ENCODE measurements at regions not wholly inside any gene's neighbourhood (a gene's known extent, or its start where the extent isn't known, plus 50 kb on each side); places are given as distances from the start of the nearest gene placed in this dataset.

- Histone ChIP-seq H3K79me2 (ENCODE audit: control insufficient read depth in 1 of 2, insufficient read depth in 2 of 2, low read length in 2 of 2) (no peaks in the 10 kb centered on the region), H3K9me3 (ENCODE audit: insufficient read depth in 2 of 2, low read depth in 1 of 2, low read length in 1 of 2) (no peaks in the 10 kb centered on the region), H3K14ac (ENCODE audit: insufficient read length) (no peak overlapping the region), H3K27ac (ENCODE audit: low read depth, low read length) (no peak overlapping the region), H3K23me2 (ENCODE audit: low read depth, low read length) (no peaks in the 10 kb centered on the region; the same call in 1 of the 2 replicates), H2BK120ac (replicated peaks; ENCODE audit: low read depth, low read length) (no peak overlapping the region), H2AK5ac (ENCODE audit: low read depth, low read length) (no peak overlapping the region), H3K4me1 (replicated peaks in 1 of 4; ENCODE audit: control insufficient read depth in 3 of 4, insufficient read depth in 4 of 4, low read length in 3 of 4) (peaks cover 0 to 2% (median 0%) of the 10 kb centered on the region in 4 experiments; a peak in 1 of 7 replicates), H2BK15ac (ENCODE audit: low read length) (no peak overlapping the region), H3K4me3 (ENCODE audit: extremely low read depth in 1 of 4, insufficient read depth in 2 of 4, low read depth in 3 of 4, low read length in 4 of 4) (no peak overlapping the region), H4K20me1 (replicated peaks in 1 of 2; ENCODE audit: control insufficient read depth in 1 of 2, insufficient read depth in 2 of 2, low read length in 2 of 2) (no peaks in the 10 kb centered on the region), H3K27me3 (replicated peaks in 1 of 4; ENCODE audit: control insufficient read depth in 3 of 4, extremely low read depth in 1 of 4, insufficient read depth in 3 of 4, low read length in 3 of 4) (0 out of 7 replicates have a peak, but pooled peaks cover 0 to 3% (median 0%) of the 10 kb centered on the region in 4 experiments), H4K8ac (ENCODE audit: extremely low read depth, insufficient read depth, low read length) (no peak overlapping the region; the same call in 1 of the 2 replicates), H3K56ac (replicated peaks; ENCODE audit: insufficient read length, low read depth, low read length) (no peak overlapping the region), H3K79me1 (ENCODE audit: low read depth, low read length) (no peaks in the 10 kb centered on the region), H3K4me2 (ENCODE audit: insufficient read depth in 1 of 2, low read depth in 2 of 2, low read length in 2 of 2) (no peak overlapping the region), H3K36me3 (ENCODE audit: control insufficient read depth in 2 of 4, insufficient read depth in 4 of 4, low read length in 3 of 4) (no peaks in the 10 kb centered on the region; a peak in 1 of 8 replicates), H3K4ac (replicated peaks; ENCODE audit: insufficient read length, low read depth, low read length) (no peak overlapping the region), H3K23ac (ENCODE audit: insufficient read length) (no peak overlapping the region), H2AFZ (ENCODE audit: low read length) (no peak overlapping the region), H4K91ac (replicated peaks; ENCODE audit: insufficient read length, low read length) (no peak overlapping the region), H3K9ac (replicated peaks in 1 of 4; ENCODE audit: extremely low read depth in 1 of 4, low read depth in 3 of 4, low read length in 3 of 4) (no peak overlapping the region), H2BK20ac (ENCODE audit: low read length) (no peak overlapping the region), H2BK5ac (ENCODE audit: low read depth, low read length) (no peak overlapping the region), H3K18ac (ENCODE audit: extremely low read depth, low read length) (no peak overlapping the region), H2BK12ac (ENCODE audit: low read depth, low read length) (no peak overlapping the region), H4K5ac (ENCODE audit: insufficient read length, low read depth, low read length) (no peak overlapping the region)
- FAIRE-seq (no peak), DNase-seq (ENCODE audit: low read depth in 1 of 2, low spot score in 2 of 2) (no peak)
- ChIA-PET CTCF (ENCODE audit: partially characterized antibody) (interaction anchor here (0.6 kb wide), 1 partner anchor 12 kb away, joined by 3 read pairs; no protein-coding TSS in a partner anchor), POLR2A (ENCODE audit: partially characterized antibody) (no interaction called here)
- WGBS, 2 experiments (ENCODE audit: extremely low coverage in 1 of 2, insufficient coverage in 1 of 2, insufficient read length in 1 of 2, insufficient replicate concordance in 2 of 2, low coverage in 1 of 2, low lambda C conversion rate in 2 of 2, missing lambda C conversion rate in 1 of 2): 93% methylated on average over 19 of the region's 21 CpGs; no CpG with 5 or more reads in 1 of the 2 experiments
- TF ChIP-seq ATF2 (IDR thresholded peaks at IDR 0.05; ENCODE audit: low read length) (no peak), NANOG (IDR thresholded peaks at IDR 0.05; ENCODE audit: insufficient read depth, low read depth, low read length, poor library complexity, severe bottlenecking) (no peak), USF2 (IDR thresholded peaks at IDR 0.05; ENCODE audit: low read length) (no peak), YY1 (IDR thresholded peaks at IDR 0.05; ENCODE audit: low read depth, low read length) (no peak), EZH2 (IDR thresholded peaks at IDR 0.05; ENCODE audit: low read depth, low read length, severe bottlenecking) (no peak), KDM5A (IDR thresholded peaks at IDR 0.05; ENCODE audit: low read length) (no peak), RBBP5 (IDR thresholded peaks at IDR 0.05; ENCODE audit: borderline replicate concordance, low read depth, low read length) (no peak), EGR1 (IDR thresholded peaks at IDR 0.05; ENCODE audit: borderline replicate concordance, low read depth, low read length) (no peak), CHD1 (IDR thresholded peaks at IDR 0.05; ENCODE audit: low read depth, low read length) (no peak), SUZ12 (IDR thresholded peaks at IDR 0.05; ENCODE audit: low read length) (no peak)
Measured at GRCh38 chr2:2668681-2669265, 337.7 kb upstream of the MYT1L start.

Data from H1 (cell line).